ENCODE measurements at regions not wholly inside any gene's neighbourhood (a gene's known extent, or its start where the extent isn't known, plus 50 kb on each side); places are given as distances from the start of the nearest gene placed in this dataset.

DNA sequence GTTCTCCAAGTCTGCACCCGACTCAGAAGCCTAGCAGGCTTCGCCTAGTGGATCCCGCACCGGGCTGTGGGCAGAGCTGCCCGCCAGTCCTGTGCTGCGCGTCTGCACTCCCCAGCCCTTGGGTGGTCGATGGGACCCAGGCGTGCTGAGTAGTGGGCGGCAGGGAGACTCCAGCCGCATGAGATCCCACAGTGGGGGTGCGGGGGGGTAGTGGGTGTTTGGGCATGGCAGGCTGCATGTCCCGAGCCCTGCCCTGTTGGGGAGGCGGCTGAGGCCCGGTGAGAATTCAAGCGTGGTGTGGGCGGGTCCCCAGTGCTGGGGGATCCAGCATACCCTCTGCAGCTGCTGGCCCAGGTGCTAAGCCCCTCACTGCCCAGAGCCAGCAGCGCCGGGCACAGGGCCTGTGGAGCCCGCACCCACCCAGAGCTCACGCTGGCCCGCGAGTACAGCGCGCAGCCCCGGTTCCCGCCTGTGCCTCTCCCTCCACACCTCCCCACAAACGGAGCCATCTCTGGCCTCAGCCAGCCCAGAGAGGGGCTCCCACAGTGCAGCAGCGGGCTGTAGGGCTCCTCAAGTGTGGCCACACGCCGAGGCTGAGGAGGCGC, 53.9 kb upstream of the BNC2 start:
- no peaks in the 10 kb centered on the region for H3K4me1 Mint-ChIP-seq (ENCODE audit: low read depth)
- H3K4me3 Mint-ChIP-seq, result no peak overlapping the region
- ChIA-PET POLR2A (no interaction called here), CTCF (no interaction called here)
- no peaks in the 10 kb centered on the region for H3K36me3 Mint-ChIP-seq (ENCODE audit: low read depth)
- peaks cover 5% of the 10 kb centered on the region for H3K9me3 Mint-ChIP-seq (ENCODE audit: insufficient read depth)
- H3K27me3 Mint-ChIP-seq (ENCODE audit: low read depth), result no peaks in the 10 kb centered on the region
- H3K27ac Mint-ChIP-seq, result no peak overlapping the region
- no peak for DNase-seq
- no peak for ATAC-seq

GRCh38 chr9:16921855-16922254, 51.4 kb upstream of the BNC2 start:
- H3K27ac Mint-ChIP-seq, result no peak overlapping the region
- H3K4me1 Mint-ChIP-seq (ENCODE audit: low read depth), result no peaks in the 10 kb centered on the region
- POLR2A ChIA-PET, result no interaction called here
- DNase-seq, result no peak
- no peaks in the 10 kb centered on the region for H3K36me3 Mint-ChIP-seq (ENCODE audit: low read depth)
- ATAC-seq, result no peak
- H3K27me3 Mint-ChIP-seq (ENCODE audit: low read depth), result no peaks in the 10 kb centered on the region
- no peak overlapping the region for H3K4me3 Mint-ChIP-seq
- H3K9me3 Mint-ChIP-seq (ENCODE audit: insufficient read depth), result peaks cover 5% of the 10 kb centered on the region
- CTCF ChIA-PET, result no interaction called here
